Upper lobe of right lung (tissue), 1 donor: ENCODE measurements at regions not wholly inside any gene's neighbourhood (a gene's known extent, or its start where the extent isn't known, plus 50 kb on each side); places are given as distances from the start of the nearest gene placed in this dataset.

Experiments
- ATAC-seq: fragments of 200-7000 bp; cut with Tn5 transposase; one replicate; pipeline ENCODE4 v1.9.1; 2020; ENCODE audit warnings: mild to moderate bottlenecking, moderate library complexity
- DNase-seq: peaks from one replicate; pipeline ENCODE4 v3.0.0-alpha.2; 2020
- H3K27ac ChIP-seq: fragments of 200-600 bp; one replicate; pipeline ENCODE4 v1.8.0; 2022
- H3K27me3 ChIP-seq: fragments of 200-600 bp; one replicate; pipeline ENCODE4 v1.8.0; 2022; ENCODE audit warnings: mild to moderate bottlenecking
- H3K36me3 ChIP-seq: fragments of 200-600 bp; one replicate; pipeline ENCODE4 v1.8.0; 2022
- H3K4me1 ChIP-seq: fragments of 200-600 bp; one replicate; pipeline ENCODE4 v1.8.0; 2022
- H3K4me3 ChIP-seq: fragments of 200-600 bp; one replicate; pipeline ENCODE4 v1.8.0; 2022; ENCODE audit warnings: mild to moderate bottlenecking
- H3K9me3 ChIP-seq: fragments of 200-600 bp; one replicate; pipeline ENCODE4 v1.8.0; 2022
- CTCF ChIP-seq: fragments of 200-600 bp; IDR thresholded peaks from one replicate; pipeline ENCODE4 v1.8.0; 2022; ENCODE audit warnings: antibody characterized with exemption
- intact Hi-C: fragments of 100-400 bp; cut with DNase I; formaldehyde crosslinking; loops from one replicate; pipeline ENCODE4 v1.11.0; 2022
- donor health status: DM: no; HTN: yes; CAD: no; lungs with severe emphysema.

- no peaks in the 10 kb centered on the region for H3K4me1 ChIP-seq
- ATAC-seq (no peak), DNase-seq (no peak)
- H3K4me3 ChIP-seq: no peak overlapping the region
- no peaks in the 10 kb centered on the region for H3K27me3 ChIP-seq
- no peaks in the 10 kb centered on the region for H3K36me3 ChIP-seq
- H3K27ac ChIP-seq: no peak overlapping the region
- no peak for TF ChIP-seq CTCF
- intact Hi-C loops: no loop called here
- no peaks in the 10 kb centered on the region for H3K9me3 ChIP-seq
Observed at GRCh38 chr11:80990885-80991284, 1550.1 kb upstream of the TENM4 start.

DNA sequence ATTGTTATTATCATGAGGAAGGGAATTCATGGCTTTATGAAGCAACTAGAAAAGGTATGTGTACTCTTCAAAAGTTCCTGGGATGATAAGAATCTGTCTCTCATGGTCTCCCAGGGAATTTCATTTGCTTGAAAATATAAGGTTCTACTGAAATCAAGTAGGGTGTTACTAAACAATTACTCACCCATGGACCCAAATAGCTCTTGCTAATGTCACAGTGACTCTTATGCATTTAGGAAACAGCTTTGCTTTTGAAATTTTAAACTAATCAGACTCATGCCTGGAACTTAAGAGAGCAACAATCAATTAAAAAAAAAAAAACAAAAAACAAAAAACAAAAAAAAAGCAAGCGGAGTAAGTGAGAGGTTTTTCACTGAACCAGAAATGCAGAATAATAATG is 1546.3 kb upstream of the TENM4 start:
- Histone ChIP-seq H3K27ac (no peak overlapping the region), H3K27me3 (no peaks in the 10 kb centered on the region), H3K9me3 (no peaks in the 10 kb centered on the region), H3K4me1 (no peaks in the 10 kb centered on the region), H3K4me3 (no peak overlapping the region), H3K36me3 (no peaks in the 10 kb centered on the region)
- no peak for TF ChIP-seq CTCF
- ATAC-seq: no peak
- intact Hi-C loops: no loop called here
- no peak for DNase-seq

GRCh38 chr11:80986421-80987074 is 1545.7 kb upstream of the TENM4 start:
- DNase-seq (no peak), ATAC-seq (no peak)
- Histone ChIP-seq H3K27me3 (no peaks in the 10 kb centered on the region), H3K27ac (no peak overlapping the region), H3K36me3 (no peaks in the 10 kb centered on the region), H3K9me3 (no peaks in the 10 kb centered on the region), H3K4me1 (no peaks in the 10 kb centered on the region), H3K4me3 (no peak overlapping the region)
- intact Hi-C loops: no loop called here
- TF ChIP-seq CTCF: no peak

DNA sequence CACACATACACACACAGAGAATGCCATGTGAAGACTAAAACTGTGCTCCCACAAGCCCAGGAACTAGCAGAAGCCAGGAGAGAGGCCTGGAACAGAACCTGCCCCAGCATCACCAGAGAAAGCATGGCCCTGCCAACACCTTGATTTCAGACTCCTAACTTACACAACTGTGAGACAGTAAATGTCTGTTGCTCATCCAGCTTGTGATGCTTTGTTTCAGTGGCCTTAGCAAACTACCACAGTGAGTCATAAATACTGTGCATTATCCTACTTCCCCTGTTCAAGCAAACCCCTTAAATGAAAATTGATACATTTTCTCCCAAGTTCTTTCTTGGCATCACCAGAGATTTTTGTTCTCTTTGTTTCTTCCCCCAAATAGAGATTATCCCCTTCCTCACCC is 1539.4 kb upstream of the TENM4 start:
- no peak overlapping the region for H3K4me3 ChIP-seq
- H3K4me1 ChIP-seq: no peaks in the 10 kb centered on the region
- ATAC-seq (no peak), DNase-seq (no peak)
- H3K27ac ChIP-seq: no peak overlapping the region
- H3K9me3 ChIP-seq: no peaks in the 10 kb centered on the region
- intact Hi-C loops: no loop called here
- no peak for TF ChIP-seq CTCF
- no peaks in the 10 kb centered on the region for H3K36me3 ChIP-seq
- no peaks in the 10 kb centered on the region for H3K27me3 ChIP-seq

- no peaks in the 10 kb centered on the region for H3K9me3 ChIP-seq
Observed at GRCh38 chr11:80973786-80974185, 1533.0 kb upstream of the TENM4 start.

More at GRCh38 chr11:80973786-80974185, 1533.0 kb upstream of the TENM4 start:
- intact Hi-C loops: no loop called here
- Histone ChIP-seq H3K27me3 (no peaks in the 10 kb centered on the region), H3K4me3 (no peak overlapping the region), H3K27ac (no peak overlapping the region), H3K36me3 (no peaks in the 10 kb centered on the region), H3K4me1 (no peaks in the 10 kb centered on the region)
- no peak for TF ChIP-seq CTCF
- no peak for DNase-seq
- no peak for ATAC-seq
